ENCODE measurements at regions not wholly inside any gene's neighbourhood (a gene's known extent, or its start where the extent isn't known, plus 50 kb on each side); places are given as distances from the start of the nearest gene placed in this dataset.

GRCh38 chr1:71240656-71241055, 159.8 kb upstream of the ZRANB2 start:
- TF ChIP-seq, protein P1, sequence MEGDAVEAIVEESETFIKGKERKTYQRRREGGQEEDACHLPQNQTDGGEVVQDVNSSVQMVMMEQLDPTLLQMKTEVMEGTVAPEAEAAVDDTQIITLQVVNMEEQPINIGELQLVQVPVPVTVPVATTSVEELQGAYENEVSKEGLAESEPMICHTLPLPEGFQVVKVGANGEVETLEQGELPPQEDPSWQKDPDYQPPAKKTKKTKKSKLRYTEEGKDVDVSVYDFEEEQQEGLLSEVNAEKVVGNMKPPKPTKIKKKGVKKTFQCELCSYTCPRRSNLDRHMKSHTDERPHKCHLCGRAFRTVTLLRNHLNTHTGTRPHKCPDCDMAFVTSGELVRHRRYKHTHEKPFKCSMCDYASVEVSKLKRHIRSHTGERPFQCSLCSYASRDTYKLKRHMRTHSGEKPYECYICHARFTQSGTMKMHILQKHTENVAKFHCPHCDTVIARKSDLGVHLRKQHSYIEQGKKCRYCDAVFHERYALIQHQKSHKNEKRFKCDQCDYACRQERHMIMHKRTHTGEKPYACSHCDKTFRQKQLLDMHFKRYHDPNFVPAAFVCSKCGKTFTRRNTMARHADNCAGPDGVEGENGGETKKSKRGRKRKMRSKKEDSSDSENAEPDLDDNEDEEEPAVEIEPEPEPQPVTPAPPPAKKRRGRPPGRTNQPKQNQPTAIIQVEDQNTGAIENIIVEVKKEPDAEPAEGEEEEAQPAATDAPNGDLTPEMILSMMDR (IDR thresholded peaks at IDR 0.05; ENCODE audit: low read length, missing control alignments): no peak
- no peak for DNase-seq (ENCODE audit: low read depth)
- H3K4me3 ChIP-seq (replicated peaks; ENCODE audit: low read depth, low read length): no peak overlapping the region

GRCh38 chr1:71236503-71236902, 155.7 kb upstream of the ZRANB2 start:
- TF ChIP-seq, protein P1 (IDR thresholded peaks at IDR 0.05; ENCODE audit: low read length, missing control alignments): no peak
- no peak for DNase-seq (ENCODE audit: low read depth)
- H3K4me3 ChIP-seq (replicated peaks; ENCODE audit: low read depth, low read length): no peak overlapping the region

DNA sequence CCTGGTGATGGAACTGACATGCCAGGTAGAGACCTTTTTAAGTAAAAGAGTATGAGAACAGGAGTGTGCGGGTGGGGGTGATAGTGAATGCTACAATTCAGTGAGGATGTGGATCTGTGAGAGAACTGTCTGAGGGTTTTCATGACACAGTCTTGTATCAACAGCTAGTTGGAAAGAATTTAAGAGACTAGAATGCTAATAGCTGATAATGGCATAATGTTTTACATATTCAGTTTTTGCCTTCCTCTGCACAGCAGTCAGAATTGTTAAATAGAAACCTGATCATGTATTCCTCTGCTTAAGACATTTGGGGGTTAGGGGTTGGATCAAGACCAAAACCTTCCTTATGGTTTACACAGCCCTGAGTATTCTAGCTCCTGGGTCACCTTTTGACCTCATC, 152.8 kb upstream of the ZRANB2 start:
- no peak overlapping the region for H3K4me3 ChIP-seq (replicated peaks; ENCODE audit: low read depth, low read length)
- TF ChIP-seq, protein P1 (IDR thresholded peaks at IDR 0.05; ENCODE audit: low read length, missing control alignments): no peak
- no peak for DNase-seq (ENCODE audit: low read depth)

GRCh38 chr1:71232786-71233185, 152.0 kb upstream of the ZRANB2 start:
- TF ChIP-seq, protein P1 (IDR thresholded peaks at IDR 0.05; ENCODE audit: low read length, missing control alignments): no peak
- H3K4me3 ChIP-seq (replicated peaks; ENCODE audit: low read depth, low read length): no peak overlapping the region
- no peak for DNase-seq (ENCODE audit: low read depth)

GRCh38 chr1:71232166-71232763, 151.4 kb upstream of the ZRANB2 start:
- DNase-seq (ENCODE audit: low read depth): no peak
- H3K4me3 ChIP-seq (replicated peaks; ENCODE audit: low read depth, low read length): no peak overlapping the region
- TF ChIP-seq, protein P1 (IDR thresholded peaks at IDR 0.05; ENCODE audit: low read length, missing control alignments): no peak

- TF ChIP-seq, protein P1 (IDR thresholded peaks at IDR 0.05; ENCODE audit: low read length, missing control alignments): no peak
- no peak for DNase-seq (ENCODE audit: low read depth)
Observed at GRCh38 chr1:71231751-71232150, 150.9 kb upstream of the ZRANB2 start.

DNA sequence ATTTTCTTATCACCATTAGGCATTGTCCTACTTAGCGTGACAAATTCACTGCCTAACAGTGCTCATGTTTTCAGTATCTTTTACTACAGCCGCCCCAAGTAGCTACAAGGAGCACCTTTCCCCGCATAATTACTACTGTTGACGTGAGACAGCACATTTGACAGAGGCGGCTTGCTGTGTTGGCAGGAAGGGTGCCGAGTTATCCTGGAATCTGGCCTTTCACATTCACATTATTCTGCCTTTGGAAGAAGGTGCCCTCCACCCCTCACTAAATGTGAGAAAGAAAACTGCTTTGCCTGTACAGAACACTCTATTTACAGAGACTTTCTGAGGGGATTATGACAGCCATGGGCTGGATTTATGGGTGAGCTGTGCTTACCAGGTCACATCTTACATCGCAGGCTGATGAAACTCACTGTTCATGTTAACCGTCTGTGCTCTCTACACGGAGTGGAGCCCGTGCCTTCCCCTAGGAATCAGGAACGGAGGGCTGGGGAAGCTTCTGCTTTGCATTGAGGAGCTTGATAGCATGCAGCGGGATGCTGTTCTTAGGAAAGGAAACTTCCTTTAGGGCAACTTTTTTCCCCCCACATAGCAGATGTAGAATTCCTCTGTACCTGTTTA, 148.0 kb upstream of the ZRANB2 start:
- H3K4me3 ChIP-seq (replicated peaks; ENCODE audit: low read depth, low read length): no peak overlapping the region
- TF ChIP-seq, protein P1 (IDR thresholded peaks at IDR 0.05; ENCODE audit: low read length, missing control alignments): no peak
- no peak for DNase-seq (ENCODE audit: low read depth)

More at GRCh38 chr1:71231751-71232150, 150.9 kb upstream of the ZRANB2 start:
- no peak overlapping the region for H3K4me3 ChIP-seq (replicated peaks; ENCODE audit: low read depth, low read length)

All from fibroblast of pulmonary artery (primary cell).